WTC11 (cell line): ENCODE measurements at regions not wholly inside any gene's neighbourhood (a gene's known extent, or its start where the extent isn't known, plus 50 kb on each side); places are given as distances from the start of the nearest gene placed in this dataset.

Experiments
- ATAC-seq: fragments of 200-7000 bp; cut with Tn5 transposase; 2 replicates; pipeline ENCODE4 v1.10.0; 2021; ENCODE audit warnings: mild to moderate bottlenecking, moderate library complexity
- CTCF ChIA-PET: fragments of 300-600 bp; sonication (Branson Sonifier 250); formaldehyde crosslinking; loops from one replicate; lab custom pipeline; 2021; ENCODE audit warnings: antibody characterized with exemption; lab: Charles Lee
- POLR2A ChIA-PET: fragments of 350-600 bp; sonication (Branson Sonifier 250); formaldehyde crosslinking; loops from one replicate; lab custom pipeline; 2021; ENCODE audit warnings: antibody characterized with exemption; lab: Charles Lee
- DNase-seq: peaks from one replicate; pipeline ENCODE4 v3.0.0; 2021; ENCODE audit warnings: low spot score
- H3K27ac Mint-ChIP-seq: 2 replicates; pipeline ENCODE4 v1.8.0; 2021; ENCODE audit warnings: mixed read lengths
- H3K27me3 Mint-ChIP-seq: 2 replicates; pipeline ENCODE4 v1.8.0; 2021; ENCODE audit warnings: low read depth, mild to moderate bottlenecking, moderate library complexity, mixed read lengths
- H3K36me3 Mint-ChIP-seq: 2 replicates; pipeline ENCODE4 v1.8.0; 2021; ENCODE audit warnings: mixed read lengths
- H3K4me1 Mint-ChIP-seq: 2 replicates; pipeline ENCODE4 v1.8.0; 2022; ENCODE audit warnings: mixed read lengths
- H3K4me3 Mint-ChIP-seq: 2 replicates; pipeline ENCODE4 v1.8.0; 2021; ENCODE audit warnings: mild to moderate bottlenecking, moderate library complexity, mixed read lengths
- H3K9me3 Mint-ChIP-seq: 2 replicates; pipeline ENCODE4 v1.8.0; 2021; ENCODE audit warnings: mixed read lengths
- FOXP1 ChIP-seq: sonication (generic); formaldehyde crosslinking; IDR thresholded peaks from 2 replicates; pipeline ENCODE4 v1.8.0; 2022; ENCODE audit warnings: missing genetic modification reagents, mild to moderate bottlenecking, moderate library complexity, borderline replicate concordance
- GTF2I ChIP-seq: fragments of 250-450 bp; sonication (Bioruptor Pico); conservative IDR thresholded peaks from 2 replicates; pipeline ENCODE4 v1.4.0; 2021; ENCODE audit warnings: mild to moderate bottlenecking
- HMGA2 ChIP-seq: fragments of 250-450 bp; sonication (Bioruptor Pico); IDR thresholded peaks from 2 replicates; pipeline ENCODE4 v1.4.0; 2021; ENCODE audit warnings: mild to moderate bottlenecking, moderate library complexity
- IRF2 ChIP-seq: sonication (generic); formaldehyde crosslinking; IDR thresholded peaks from 2 replicates; pipeline ENCODE4 v1.8.0; 2022; ENCODE audit warnings: low read depth, missing genetic modification reagents, borderline replicate concordance
- NFATC4 ChIP-seq: fragments of 250-450 bp; sonication (Bioruptor Pico); IDR thresholded peaks from 2 replicates; pipeline ENCODE4 v1.9.0; 2021; ENCODE audit warnings: mild to moderate bottlenecking
- NR1H2 ChIP-seq: sonication (generic); formaldehyde crosslinking; IDR thresholded peaks from 2 replicates; pipeline ENCODE4 v1.9.0; 2021; ENCODE audit warnings: mild to moderate bottlenecking, moderate library complexity, missing genetic modification reagents
- OVOL2 ChIP-seq: fragments of 250-450 bp; sonication (Bioruptor Pico); IDR thresholded peaks from 2 replicates; pipeline ENCODE4 v1.9.0; 2021; ENCODE audit warnings: mild to moderate bottlenecking, borderline replicate concordance
- RELA ChIP-seq: sonication (generic); formaldehyde crosslinking; IDR thresholded peaks from 2 replicates; pipeline ENCODE4 v1.8.1; 2022; ENCODE audit warnings: missing genetic modification reagents, mild to moderate bottlenecking, borderline replicate concordance
- SMAD4 ChIP-seq: sonication (generic); formaldehyde crosslinking; IDR thresholded peaks from 2 replicates; pipeline ENCODE4 v1.8.0; 2022; ENCODE audit warnings: mild to moderate bottlenecking, missing genetic modification reagents
- SP1 ChIP-seq: sonication (generic); formaldehyde crosslinking; conservative IDR thresholded peaks from 2 replicates; pipeline ENCODE4 v1.8.1; 2022; ENCODE audit warnings: missing genetic modification reagents
- TEAD1 ChIP-seq: sonication (generic); formaldehyde crosslinking; IDR thresholded peaks from 2 replicates; pipeline ENCODE4 v1.8.0; 2022; ENCODE audit warnings: mild to moderate bottlenecking, missing genetic modification reagents
- ZBTB21 ChIP-seq: sonication (generic); formaldehyde crosslinking; IDR thresholded peaks from 2 replicates; pipeline ENCODE4 v1.8.1; 2023; ENCODE audit warnings: mild to moderate bottlenecking, missing genetic modification reagents, borderline replicate concordance
- ZNF219 ChIP-seq: sonication (generic); formaldehyde crosslinking; IDR thresholded peaks from 2 replicates; pipeline ENCODE4 v1.8.0; 2023; ENCODE audit warnings: missing genetic modification reagents, mild to moderate bottlenecking, borderline replicate concordance
- ZNF263 ChIP-seq: sonication (generic); formaldehyde crosslinking; IDR thresholded peaks from 2 replicates; pipeline ENCODE4 v1.8.1; 2022; ENCODE audit warnings: low read depth, mild to moderate bottlenecking, moderate library complexity, missing genetic modification reagents
- ZNF423 ChIP-seq: fragments of 250-450 bp; sonication (Bioruptor Pico); IDR thresholded peaks from 2 replicates; pipeline ENCODE4 v2.1.2; 2022; ENCODE audit warnings: mild to moderate bottlenecking, moderate library complexity
- TF ChIP-seq, protein P1 (sequence below): sonication (generic); formaldehyde crosslinking; IDR thresholded peaks from 2 replicates; pipeline ENCODE4 v1.8.0; 2022; ENCODE audit warnings: mild to moderate bottlenecking, missing genetic modification reagents
- TF ChIP-seq, protein P2 (sequence below): sonication (generic); formaldehyde crosslinking; IDR thresholded peaks from 2 replicates; pipeline ENCODE4 v1.8.1; 2023; ENCODE audit warnings: mild to moderate bottlenecking, moderate library complexity, missing genetic modification reagents
- TF ChIP-seq, protein P3 (sequence below): fragments of 200-600 bp; IDR thresholded peaks from 2 replicates; pipeline ENCODE4 v1.8.0; 2022; ENCODE audit warnings: antibody characterized with exemption
- TF ChIP-seq, protein P4 (sequence below): sonication (generic); formaldehyde crosslinking; conservative IDR thresholded peaks from 2 replicates; pipeline ENCODE4 v1.8.1; 2022; ENCODE audit warnings: mild to moderate bottlenecking, missing genetic modification reagents

DNA sequence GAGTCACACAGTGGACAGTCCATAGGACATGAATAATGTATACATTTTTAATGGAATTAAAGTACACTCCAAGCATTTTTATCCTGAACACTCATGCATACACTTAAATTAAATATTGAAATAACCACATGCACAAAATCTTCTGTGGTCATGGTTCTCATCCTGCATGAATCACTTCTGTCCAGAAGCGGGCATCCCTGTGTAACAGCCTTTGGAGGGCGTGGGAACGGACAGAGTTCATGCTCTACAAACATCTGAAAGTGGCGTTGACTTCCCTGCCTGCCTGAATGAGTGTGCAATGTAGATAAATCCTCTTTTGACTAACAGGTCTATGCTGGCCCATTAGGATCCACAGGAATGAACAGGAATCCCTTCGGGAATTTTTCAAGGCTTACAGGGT is 780.2 kb downstream of the BRD1 start (continued):
- TF ChIP-seq, protein P1, sequence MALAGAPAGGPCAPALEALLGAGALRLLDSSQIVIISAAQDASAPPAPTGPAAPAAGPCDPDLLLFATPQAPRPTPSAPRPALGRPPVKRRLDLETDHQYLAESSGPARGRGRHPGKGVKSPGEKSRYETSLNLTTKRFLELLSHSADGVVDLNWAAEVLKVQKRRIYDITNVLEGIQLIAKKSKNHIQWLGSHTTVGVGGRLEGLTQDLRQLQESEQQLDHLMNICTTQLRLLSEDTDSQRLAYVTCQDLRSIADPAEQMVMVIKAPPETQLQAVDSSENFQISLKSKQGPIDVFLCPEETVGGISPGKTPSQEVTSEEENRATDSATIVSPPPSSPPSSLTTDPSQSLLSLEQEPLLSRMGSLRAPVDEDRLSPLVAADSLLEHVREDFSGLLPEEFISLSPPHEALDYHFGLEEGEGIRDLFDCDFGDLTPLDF (CRISPR knock-in tag), result no peak
- TF ChIP-seq, protein P2, sequence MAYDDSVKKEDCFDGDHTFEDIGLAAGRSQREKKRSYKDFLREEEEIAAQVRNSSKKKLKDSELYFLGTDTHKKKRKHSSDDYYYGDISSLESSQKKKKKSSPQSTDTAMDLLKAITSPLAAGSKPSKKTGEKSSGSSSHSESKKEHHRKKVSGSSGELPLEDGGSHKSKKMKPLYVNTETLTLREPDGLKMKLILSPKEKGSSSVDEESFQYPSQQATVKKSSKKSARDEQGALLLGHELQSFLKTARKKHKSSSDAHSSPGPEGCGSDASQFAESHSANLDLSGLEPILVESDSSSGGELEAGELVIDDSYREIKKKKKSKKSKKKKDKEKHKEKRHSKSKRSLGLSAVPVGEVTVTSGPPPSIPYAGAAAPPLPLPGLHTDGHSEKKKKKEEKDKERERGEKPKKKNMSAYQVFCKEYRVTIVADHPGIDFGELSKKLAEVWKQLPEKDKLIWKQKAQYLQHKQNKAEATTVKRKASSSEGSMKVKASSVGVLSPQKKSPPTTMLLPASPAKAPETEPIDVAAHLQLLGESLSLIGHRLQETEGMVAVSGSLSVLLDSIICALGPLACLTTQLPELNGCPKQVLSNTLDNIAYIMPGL (CRISPR knock-in tag), result no peak
- TF ChIP-seq GTF2I (CRISPR knock-in tag), result no peak
- TF ChIP-seq RELA (CRISPR knock-in tag), result no peak
- TF ChIP-seq SP1, result no peak
- TF ChIP-seq NFATC4 (CRISPR knock-in tag), result no peak
- no peak for TF ChIP-seq TEAD1 (CRISPR knock-in tag)

DNA sequence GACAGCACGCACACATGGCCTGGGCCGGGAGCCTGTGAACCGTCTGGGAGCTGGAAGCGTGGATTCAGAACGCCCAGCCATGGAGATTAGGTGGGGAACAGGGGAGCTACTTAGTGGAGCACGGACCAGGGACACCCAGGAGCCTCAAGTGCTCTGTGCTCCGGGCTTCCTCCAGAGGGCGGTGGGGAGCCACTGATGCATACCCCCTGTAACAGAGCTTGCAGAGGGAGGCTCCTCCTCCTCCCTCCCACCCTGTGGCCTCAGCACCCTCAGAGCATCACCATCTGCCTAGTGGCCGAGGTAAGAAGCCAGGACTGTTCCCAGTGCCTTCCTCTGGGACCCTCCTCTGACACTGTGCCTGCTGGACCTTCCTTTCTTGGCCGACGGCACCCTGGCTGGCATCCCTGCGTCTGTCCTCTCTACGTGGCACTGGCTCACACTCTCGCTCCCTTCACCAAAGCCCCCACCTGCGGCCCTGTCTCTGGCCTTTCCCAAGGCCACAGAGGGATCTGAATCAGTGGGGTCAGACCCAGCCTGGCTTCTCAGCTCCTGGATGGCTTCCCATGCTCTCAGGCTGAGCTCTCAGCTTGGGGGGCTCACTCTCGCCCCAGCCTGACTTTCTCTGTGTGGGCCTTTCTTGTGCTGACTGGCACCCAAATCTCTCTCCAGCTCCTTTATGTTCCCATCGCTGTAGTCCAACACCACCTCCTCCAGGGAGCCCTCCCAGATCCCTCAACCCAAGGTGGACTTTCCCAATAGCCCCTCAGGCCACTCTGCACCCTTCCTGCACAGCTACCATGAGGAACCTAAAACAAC is 780.9 kb downstream of the BRD1 start:
- ChIA-PET POLR2A (interaction anchor here (0.9 to 1.4 kb wide), 3 partner anchors 22 to 456 kb away, joined by 3 to 4 read pairs (median 3); no protein-coding TSS in a partner anchor), CTCF (interaction anchor here (0.6 to 2.1 kb wide), 57 partner anchors 9 to 677 kb away, joined by 3 to 127 read pairs (median 5); no protein-coding TSS in a partner anchor)
- no peaks in the 10 kb centered on the region for H3K9me3 Mint-ChIP-seq
- ATAC-seq (peak; percentile 100), DNase-seq (peak; percentile 90)
- H3K27me3 Mint-ChIP-seq, result no peaks in the 10 kb centered on the region; the same call in 1 of the 2 replicates
- no peaks in the 10 kb centered on the region for H3K36me3 Mint-ChIP-seq
- no peak overlapping the region for H3K4me3 Mint-ChIP-seq
- H3K4me1 Mint-ChIP-seq, result peaks cover 11% of the 10 kb centered on the region
- TF ChIP-seq, protein P3, sequence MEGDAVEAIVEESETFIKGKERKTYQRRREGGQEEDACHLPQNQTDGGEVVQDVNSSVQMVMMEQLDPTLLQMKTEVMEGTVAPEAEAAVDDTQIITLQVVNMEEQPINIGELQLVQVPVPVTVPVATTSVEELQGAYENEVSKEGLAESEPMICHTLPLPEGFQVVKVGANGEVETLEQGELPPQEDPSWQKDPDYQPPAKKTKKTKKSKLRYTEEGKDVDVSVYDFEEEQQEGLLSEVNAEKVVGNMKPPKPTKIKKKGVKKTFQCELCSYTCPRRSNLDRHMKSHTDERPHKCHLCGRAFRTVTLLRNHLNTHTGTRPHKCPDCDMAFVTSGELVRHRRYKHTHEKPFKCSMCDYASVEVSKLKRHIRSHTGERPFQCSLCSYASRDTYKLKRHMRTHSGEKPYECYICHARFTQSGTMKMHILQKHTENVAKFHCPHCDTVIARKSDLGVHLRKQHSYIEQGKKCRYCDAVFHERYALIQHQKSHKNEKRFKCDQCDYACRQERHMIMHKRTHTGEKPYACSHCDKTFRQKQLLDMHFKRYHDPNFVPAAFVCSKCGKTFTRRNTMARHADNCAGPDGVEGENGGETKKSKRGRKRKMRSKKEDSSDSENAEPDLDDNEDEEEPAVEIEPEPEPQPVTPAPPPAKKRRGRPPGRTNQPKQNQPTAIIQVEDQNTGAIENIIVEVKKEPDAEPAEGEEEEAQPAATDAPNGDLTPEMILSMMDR, result peak; percentile 48; the same call in 1 of the 2 replicates
- TF ChIP-seq OVOL2 (CRISPR knock-in tag) (no peak), HMGA2 (no peak), IRF2 (CRISPR knock-in tag) (no peak), NR1H2 (CRISPR knock-in tag) (no peak), FOXP1 (CRISPR knock-in tag) (0 out of 2 replicates have a peak, but pooled peaks have one; percentile 8), ZNF263 (CRISPR knock-in tag) (0 out of 2 replicates have a peak, but pooled peaks have one; percentile 3), ZNF423 (CRISPR knock-in tag) (0 out of 2 replicates have a peak, but pooled peaks have one; percentile 4), SMAD4 (no peak), ZNF219 (CRISPR knock-in tag) (no peak)
- TF ChIP-seq, protein P4, sequence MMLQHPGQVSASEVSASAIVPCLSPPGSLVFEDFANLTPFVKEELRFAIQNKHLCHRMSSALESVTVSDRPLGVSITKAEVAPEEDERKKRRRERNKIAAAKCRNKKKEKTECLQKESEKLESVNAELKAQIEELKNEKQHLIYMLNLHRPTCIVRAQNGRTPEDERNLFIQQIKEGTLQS, result no peak
- no peak overlapping the region for H3K27ac Mint-ChIP-seq

DNA sequence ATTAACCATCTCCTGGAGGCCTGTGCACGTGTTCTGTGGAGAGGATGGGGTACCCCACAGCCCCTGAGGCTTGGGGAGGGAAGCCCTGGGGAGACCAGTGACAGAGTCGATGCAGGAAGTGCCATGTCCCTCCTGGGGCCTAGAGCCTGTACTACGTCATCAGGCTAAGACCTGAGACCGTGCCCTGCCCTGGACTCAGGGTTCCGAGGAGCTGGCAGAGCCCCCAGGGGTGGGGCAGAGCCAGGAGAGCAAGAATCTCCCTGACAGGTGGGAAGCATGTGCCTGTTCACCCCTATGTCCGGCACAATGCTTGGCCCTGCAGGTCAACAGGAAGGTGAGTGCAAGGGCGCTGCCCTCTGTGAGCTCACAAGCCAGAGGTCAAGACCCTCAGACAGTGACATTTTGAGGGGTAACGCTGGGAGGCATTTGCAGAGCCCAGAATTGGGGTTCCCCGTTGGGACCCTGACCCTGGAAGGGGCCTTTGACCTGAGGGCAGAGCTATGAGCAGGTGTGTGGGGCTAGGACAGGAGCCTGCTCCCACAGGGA is 781.6 kb downstream of the BRD1 start:
- DNase-seq (no peak), ATAC-seq (no peak)
- Mint-ChIP-seq H3K27me3 (no peaks in the 10 kb centered on the region; the same call in 1 of the 2 replicates), H3K27ac (no peak overlapping the region), H3K4me1 (peaks cover 11% of the 10 kb centered on the region), H3K9me3 (no peaks in the 10 kb centered on the region), H3K36me3 (no peaks in the 10 kb centered on the region), H3K4me3 (no peak overlapping the region)
- POLR2A ChIA-PET, result interaction anchor here (0.9 to 1.4 kb wide), 3 partner anchors 21 to 456 kb away, joined by 3 to 4 read pairs (median 3); no protein-coding TSS in a partner anchor
- CTCF ChIA-PET, result interaction anchor here (0.6 to 2.1 kb wide), 53 partner anchors 9 to 678 kb away, joined by 3 to 127 read pairs (median 5); no protein-coding TSS in a partner anchor
- TF ChIP-seq FOXP1 (CRISPR knock-in tag) (0 out of 2 replicates have a peak, but pooled peaks have one; percentile 8), ZBTB21 (no peak)
